ENCODE measurements at regions not wholly inside any gene's neighbourhood (a gene's known extent, or its start where the extent isn't known, plus 50 kb on each side); places are given as distances from the start of the nearest gene placed in this dataset.

- Histone ChIP-seq H2AFZ (no peak overlapping the region), H3K36me3 (ENCODE audit: insufficient read depth) (peaks cover 7% of the 10 kb centered on the region), H3K4me3 (no peak overlapping the region), H4K20me1 (replicated peaks; ENCODE audit: insufficient read depth) (no peaks in the 10 kb centered on the region), H3K9me2 (ENCODE audit: insufficient read depth) (no peaks in the 10 kb centered on the region), H3K27me3 (ENCODE audit: insufficient read depth) (no peaks in the 10 kb centered on the region), H3K4me1 (ENCODE audit: insufficient read depth) (no peaks in the 10 kb centered on the region), H3F3A (replicated peaks; ENCODE audit: low read depth) (no peaks in the 10 kb centered on the region), H3K4me2 (no peak overlapping the region), H3K79me2 (replicated peaks; ENCODE audit: insufficient read depth) (no peaks in the 10 kb centered on the region), H3K27ac (ENCODE audit: low read depth) (no peak overlapping the region)
- TF ChIP-seq REST (IDR thresholded peaks at IDR 0.05; ENCODE audit: unreplicated experiment) (no peak), NANOG (IDR thresholded peaks at IDR 0.05; ENCODE audit: borderline replicate concordance) (no peak), JUNB (IDR thresholded peaks at IDR 0.05; ENCODE audit: unreplicated experiment) (no peak), POLR2AphosphoS5 (IDR thresholded peaks at IDR 0.05; ENCODE audit: low read depth) (no peak), CTCF (conservative IDR thresholded peaks at IDR 0.05; ENCODE audit: low read depth in 2 of 2) (no peak), ZNF462 (CRISPR knock-in tag; IDR thresholded peaks at IDR 0.05) (no peak)
- Mint-ChIP-seq H3K9me3 (peaks cover 96% of the 10 kb centered on the region), H3K4me3 (no peak overlapping the region), H3K27me3 (ENCODE audit: insufficient read depth, low read depth, poor library complexity) (peaks cover 5% of the 10 kb centered on the region), H3K4me1 (no peaks in the 10 kb centered on the region), H3K36me3 (ENCODE audit: low read depth) (peaks cover 43% of the 10 kb centered on the region), H3K27ac (no peak overlapping the region)
- DNase-seq (ENCODE audit: low spot score), result no peak
- ATAC-seq, result no peak
These were observed 1494.0 kb upstream of the TMEM132C start for GRCh38 chr12:126773012-126773411.
